Fibroblast of pulmonary artery (primary cell): ENCODE measurements at regions not wholly inside any gene's neighbourhood (a gene's known extent, or its start where the extent isn't known, plus 50 kb on each side); places are given as distances from the start of the nearest gene placed in this dataset.

Experiments
- DNase-seq: peaks from one replicate; pipeline ENCODE4 v3.0.0-alpha.2; 2010; ENCODE audit warnings: low read depth
- H3K4me3 ChIP-seq: replicated peaks from 2 replicates; pipeline ENCODE4 v1.5.1; 2011; ENCODE audit warnings: low read depth, mild to moderate bottlenecking, control low read depth, low read length, moderate library complexity
- CTCF ChIP-seq: IDR thresholded peaks from 2 replicates; pipeline ENCODE4 v1.5.1; 2011; ENCODE audit warnings: mild to moderate bottlenecking, control low read depth, low read length, inconsistent platforms; ENCODE audit errors: missing control alignments

DNA sequence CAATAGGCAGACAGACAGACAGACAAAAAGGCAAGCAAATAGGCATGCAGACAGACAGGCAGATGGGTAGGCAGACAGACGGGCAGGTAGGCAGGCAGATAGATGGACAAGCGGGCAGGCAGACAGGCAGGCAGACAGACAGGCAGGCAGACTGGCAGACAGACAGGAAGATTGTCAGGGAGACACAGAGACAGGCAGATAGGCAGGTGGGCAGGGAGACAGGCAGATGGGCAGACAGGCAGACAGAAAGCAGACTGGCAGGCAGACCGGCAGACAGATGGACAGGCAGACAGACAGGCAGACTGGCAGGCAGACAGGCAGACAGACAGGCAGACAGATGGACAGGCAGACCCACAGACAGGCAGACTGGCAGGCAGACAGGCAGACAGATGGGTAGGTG lies 70.3 kb upstream of the MYL10 start:
- DNase-seq = no peak
- H3K4me3 ChIP-seq = no peak overlapping the region
- no peak for TF ChIP-seq CTCF

DNA sequence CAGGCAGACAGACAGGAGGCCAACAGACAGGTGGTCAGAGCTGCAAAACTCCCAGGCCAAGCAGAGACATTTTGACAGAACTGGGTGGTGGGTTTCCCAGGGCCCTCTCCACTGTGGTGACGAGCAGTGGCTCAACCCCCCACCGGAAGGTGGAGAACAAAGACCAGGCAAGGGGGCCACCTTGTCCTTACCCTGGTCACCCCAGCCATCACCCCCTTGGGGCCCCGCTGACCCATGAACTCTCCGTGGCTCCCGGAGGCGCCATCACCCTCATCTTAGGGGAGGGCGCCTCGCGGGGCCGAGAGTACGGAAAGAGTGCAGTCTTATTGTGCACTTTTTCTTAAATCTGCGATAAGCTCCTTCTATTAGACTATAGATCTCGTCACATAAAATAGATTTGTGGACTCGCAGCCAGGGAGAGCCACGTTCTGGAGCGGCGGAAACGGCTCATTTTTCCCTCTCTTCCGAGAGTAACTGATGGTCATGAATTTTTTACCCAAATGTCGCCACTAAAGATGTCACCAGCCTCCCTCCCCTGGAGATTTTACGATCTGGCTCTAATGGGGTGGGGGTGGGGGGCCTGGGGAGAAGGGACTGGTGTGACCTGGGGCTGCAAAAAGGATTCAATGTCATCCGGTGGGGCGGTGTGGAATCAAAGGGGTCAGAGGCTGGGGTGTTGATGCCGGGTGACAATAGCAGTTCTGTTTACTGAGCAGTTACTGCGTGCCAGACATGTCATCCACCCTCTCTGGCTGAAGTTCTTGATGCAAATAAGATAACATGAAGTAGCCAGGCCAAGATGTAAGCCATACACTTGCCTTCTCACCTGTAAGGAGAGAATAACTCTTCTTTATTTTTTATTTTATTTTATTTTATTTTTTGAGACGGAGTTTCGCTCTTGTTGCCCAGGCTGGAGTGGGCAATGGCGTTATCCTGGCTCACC lies 71.1 kb upstream of the MYL10 start:
- H3K4me3 ChIP-seq = no peak overlapping the region
- no peak for TF ChIP-seq CTCF
- no peak for DNase-seq

- no peak for TF ChIP-seq CTCF
- no peak overlapping the region for H3K4me3 ChIP-seq
- no peak for DNase-seq
Observed at GRCh38 chr7:101701153-101701794, 72.2 kb upstream of the MYL10 start.

- no peak for TF ChIP-seq CTCF
- no peak for DNase-seq
- H3K4me3 ChIP-seq = no peak overlapping the region
Observed at GRCh38 chr7:101702362-101702850, 73.3 kb upstream of the MYL10 start.

DNA sequence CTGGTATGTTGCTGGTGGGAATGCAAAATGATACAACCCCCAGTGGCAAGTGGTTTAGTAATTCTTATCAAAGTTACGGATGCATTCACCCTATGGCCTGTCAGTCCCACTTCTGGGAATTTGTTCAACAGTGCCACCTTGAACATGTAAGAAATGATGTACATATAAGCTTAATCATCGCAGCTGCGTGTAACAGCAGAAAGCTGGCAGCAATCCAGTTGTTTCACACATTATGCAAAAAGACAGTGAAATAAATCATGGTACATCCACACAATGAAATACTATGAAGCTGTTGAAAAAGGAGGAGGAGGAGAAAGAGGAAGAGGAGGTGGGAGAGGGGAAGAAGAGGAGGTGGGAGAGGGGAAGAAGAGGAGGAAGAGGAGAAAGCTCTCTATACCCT lies 76.2 kb upstream of the MYL10 start:
- DNase-seq = peak; percentile 40
- no peak for TF ChIP-seq CTCF
- H3K4me3 ChIP-seq = no peak overlapping the region

DNA sequence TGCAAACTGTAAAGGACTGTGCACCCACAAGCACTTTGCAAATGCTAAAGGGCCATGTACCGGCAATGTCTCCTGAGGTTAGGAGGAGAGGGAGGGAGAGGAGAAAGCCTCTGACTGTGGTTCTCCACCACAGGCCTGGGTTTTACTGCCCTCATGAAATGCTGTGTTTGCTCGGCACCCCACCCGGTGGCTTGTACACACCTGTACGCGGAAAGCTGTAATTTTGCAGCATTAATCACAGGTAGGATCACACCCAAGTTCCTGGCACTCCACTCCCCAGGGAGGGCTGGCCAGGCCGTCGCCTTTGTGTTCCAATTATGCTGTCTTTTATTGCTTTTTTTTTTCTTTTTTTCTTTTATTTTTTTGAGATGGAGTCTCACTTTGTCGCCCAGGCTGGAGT lies 78.5 kb upstream of the MYL10 start:
- no peak for DNase-seq
- TF ChIP-seq CTCF = no peak
- no peak overlapping the region for H3K4me3 ChIP-seq
